ENCODE measurements at regions not wholly inside any gene's neighbourhood (a gene's known extent, or its start where the extent isn't known, plus 50 kb on each side); places are given as distances from the start of the nearest gene placed in this dataset.

DNA sequence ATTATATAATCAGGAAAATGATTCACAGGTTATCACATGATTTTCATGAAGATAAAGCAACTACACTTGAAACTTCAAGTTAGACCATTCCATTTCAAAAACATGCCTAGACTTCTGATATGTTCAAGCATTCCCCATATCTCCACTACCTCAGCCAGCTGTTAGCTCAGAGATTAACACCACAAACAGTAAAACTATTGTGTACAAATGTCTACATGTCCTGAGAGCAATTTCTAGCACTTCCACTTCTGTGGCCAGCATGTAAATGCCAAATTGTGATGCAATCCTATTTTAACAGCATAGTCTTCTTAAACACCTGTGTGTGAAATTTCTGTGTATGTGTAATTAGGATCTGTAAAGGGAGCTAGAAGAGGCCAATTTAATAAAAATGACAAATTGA is 1271.3 kb downstream of the CDY2B start:
- Histone ChIP-seq H3K27ac (ENCODE audit: low read depth in 2 of 2, low read length in 2 of 2) (no peak overlapping the region), H3K4me1 (ENCODE audit: control insufficient read depth in 2 of 3, insufficient read depth in 2 of 3, low read depth in 1 of 3, low read length in 3 of 3) (no peaks in the 10 kb centered on the region), H3K36me3 (ENCODE audit: control insufficient read depth in 2 of 3, insufficient read depth in 3 of 3, low read length in 3 of 3) (no peaks in the 10 kb centered on the region), H3K27me3 (ENCODE audit: control insufficient read depth, insufficient read depth, low read length) (no peaks in the 10 kb centered on the region), H3K4me3 (ENCODE audit: low read length in 3 of 3) (no peak overlapping the region), H3K9ac (ENCODE audit: low read length in 3 of 3) (no peak overlapping the region), H3K9me3 (ENCODE audit: control insufficient read depth in 2 of 3, insufficient read depth in 1 of 3, low read length in 3 of 3) (no peaks in the 10 kb centered on the region)
- FAIRE-seq, result no peak
- TF ChIP-seq, protein P1, sequence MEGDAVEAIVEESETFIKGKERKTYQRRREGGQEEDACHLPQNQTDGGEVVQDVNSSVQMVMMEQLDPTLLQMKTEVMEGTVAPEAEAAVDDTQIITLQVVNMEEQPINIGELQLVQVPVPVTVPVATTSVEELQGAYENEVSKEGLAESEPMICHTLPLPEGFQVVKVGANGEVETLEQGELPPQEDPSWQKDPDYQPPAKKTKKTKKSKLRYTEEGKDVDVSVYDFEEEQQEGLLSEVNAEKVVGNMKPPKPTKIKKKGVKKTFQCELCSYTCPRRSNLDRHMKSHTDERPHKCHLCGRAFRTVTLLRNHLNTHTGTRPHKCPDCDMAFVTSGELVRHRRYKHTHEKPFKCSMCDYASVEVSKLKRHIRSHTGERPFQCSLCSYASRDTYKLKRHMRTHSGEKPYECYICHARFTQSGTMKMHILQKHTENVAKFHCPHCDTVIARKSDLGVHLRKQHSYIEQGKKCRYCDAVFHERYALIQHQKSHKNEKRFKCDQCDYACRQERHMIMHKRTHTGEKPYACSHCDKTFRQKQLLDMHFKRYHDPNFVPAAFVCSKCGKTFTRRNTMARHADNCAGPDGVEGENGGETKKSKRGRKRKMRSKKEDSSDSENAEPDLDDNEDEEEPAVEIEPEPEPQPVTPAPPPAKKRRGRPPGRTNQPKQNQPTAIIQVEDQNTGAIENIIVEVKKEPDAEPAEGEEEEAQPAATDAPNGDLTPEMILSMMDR (IDR thresholded peaks at IDR 0.05; ENCODE audit: borderline replicate concordance, extremely low read depth, insufficient read depth), result no peak
- intact Hi-C loops (cut with DNase I), result no loop called here
- no peak for DNase-seq

GRCh38 chrY:16602146-16602545 is 1277.9 kb downstream of the CDY2B start:
- H3K4me3 ChIP-seq (ENCODE audit: low read length in 3 of 3), result no peak overlapping the region
- H3K9ac ChIP-seq (ENCODE audit: low read length in 3 of 3), result no peak overlapping the region
- H3K9me3 ChIP-seq (ENCODE audit: control insufficient read depth in 2 of 3, insufficient read depth in 1 of 3, low read length in 3 of 3), result no peaks in the 10 kb centered on the region
- no peak overlapping the region for H3K27ac ChIP-seq (ENCODE audit: low read depth in 2 of 2, low read length in 2 of 2)
- no peaks in the 10 kb centered on the region for H3K4me1 ChIP-seq (ENCODE audit: control insufficient read depth in 2 of 3, insufficient read depth in 2 of 3, low read depth in 1 of 3, low read length in 3 of 3)
- FAIRE-seq, result no peak
- no peaks in the 10 kb centered on the region for H3K27me3 ChIP-seq (ENCODE audit: control insufficient read depth, insufficient read depth, low read length)
- DNase-seq, result no peak
- TF ChIP-seq, protein P1 (IDR thresholded peaks at IDR 0.05; ENCODE audit: borderline replicate concordance, extremely low read depth, insufficient read depth), result no peak
- intact Hi-C loops (cut with DNase I), result no loop called here
- no peaks in the 10 kb centered on the region for H3K36me3 ChIP-seq (ENCODE audit: control insufficient read depth in 2 of 3, insufficient read depth in 3 of 3, low read length in 3 of 3)

DNA sequence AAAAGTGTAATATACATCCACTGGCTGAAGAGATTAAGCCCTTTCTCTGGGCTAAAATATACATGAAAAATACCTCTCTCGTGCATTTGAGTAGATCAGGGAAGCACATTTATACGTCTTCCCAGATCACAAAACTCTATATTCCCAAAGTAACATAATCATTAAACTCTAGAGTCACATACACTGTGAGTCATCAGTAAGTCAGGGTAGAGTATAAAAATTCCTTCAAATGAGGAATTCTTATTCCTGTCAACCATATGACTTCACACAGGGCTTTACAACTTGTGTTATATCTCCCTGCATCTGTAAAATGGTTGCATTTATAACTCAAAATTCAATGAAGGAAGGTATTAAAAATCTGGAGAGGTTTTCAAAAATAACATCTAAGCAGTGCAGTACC is 1278.4 kb downstream of the CDY2B start:
- Histone ChIP-seq H3K4me1 (ENCODE audit: control insufficient read depth in 2 of 3, insufficient read depth in 2 of 3, low read depth in 1 of 3, low read length in 3 of 3) (no peaks in the 10 kb centered on the region), H3K9me3 (ENCODE audit: control insufficient read depth in 2 of 3, insufficient read depth in 1 of 3, low read length in 3 of 3) (no peaks in the 10 kb centered on the region), H3K27ac (ENCODE audit: low read depth in 2 of 2, low read length in 2 of 2) (no peak overlapping the region), H3K27me3 (ENCODE audit: control insufficient read depth, insufficient read depth, low read length) (no peaks in the 10 kb centered on the region), H3K36me3 (ENCODE audit: control insufficient read depth in 2 of 3, insufficient read depth in 3 of 3, low read length in 3 of 3) (no peaks in the 10 kb centered on the region), H3K4me3 (ENCODE audit: low read length in 3 of 3) (no peak overlapping the region), H3K9ac (ENCODE audit: low read length in 3 of 3) (no peak overlapping the region)
- intact Hi-C loops (cut with DNase I), result no loop called here
- TF ChIP-seq, protein P1 (IDR thresholded peaks at IDR 0.05; ENCODE audit: borderline replicate concordance, extremely low read depth, insufficient read depth), result no peak
- DNase-seq, result no peak
- FAIRE-seq, result no peak

- H3K9ac ChIP-seq (ENCODE audit: low read length in 3 of 3), result no peak overlapping the region
- DNase-seq, result no peak
Measured at GRCh38 chrY:16572061-16572460, 1308.0 kb downstream of the CDY2B start.

More at GRCh38 chrY:16572061-16572460, 1308.0 kb downstream of the CDY2B start:
- Histone ChIP-seq H3K27me3 (ENCODE audit: control insufficient read depth, insufficient read depth, low read length) (no peaks in the 10 kb centered on the region), H3K36me3 (ENCODE audit: control insufficient read depth in 2 of 3, insufficient read depth in 3 of 3, low read length in 3 of 3) (no peaks in the 10 kb centered on the region), H3K4me3 (ENCODE audit: low read length in 3 of 3) (no peak overlapping the region), H3K4me1 (ENCODE audit: control insufficient read depth in 2 of 3, insufficient read depth in 2 of 3, low read depth in 1 of 3, low read length in 3 of 3) (no peaks in the 10 kb centered on the region), H3K9me3 (ENCODE audit: control insufficient read depth in 2 of 3, insufficient read depth in 1 of 3, low read length in 3 of 3) (no peaks in the 10 kb centered on the region), H3K27ac (ENCODE audit: low read depth in 2 of 2, low read length in 2 of 2) (no peak overlapping the region)
- FAIRE-seq, result no peak
- intact Hi-C loops (cut with DNase I), result no loop called here
- TF ChIP-seq, protein P1 (IDR thresholded peaks at IDR 0.05; ENCODE audit: borderline replicate concordance, extremely low read depth, insufficient read depth), result no peak
